ENCODE measurements at regions not wholly inside any gene's neighbourhood (a gene's known extent, or its start where the extent isn't known, plus 50 kb on each side); places are given as distances from the start of the nearest gene placed in this dataset.
"Not testable (repeated sequence)": the region's sequence is repeated elsewhere in the genome, so short reads cannot be mapped to it uniquely, and the experiment has no call there.

- DNase-seq = no peak
These were observed 141.6 kb upstream of the RIOK3 start for GRCh38 chr18:23311351-23312121.

GRCh38 chr18:23313379-23313778 is 139.7 kb upstream of the RIOK3 start:
- no peak for DNase-seq

- no peak for DNase-seq
These were observed 138.4 kb upstream of the RIOK3 start for GRCh38 chr18:23314672-23315071.

GRCh38 chr18:23316316-23316715 is 136.8 kb upstream of the RIOK3 start:
- no peak for DNase-seq

GRCh38 chr18:23316988-23317387 is 136.1 kb upstream of the RIOK3 start:
- DNase-seq = no peak

GRCh38 chr18:23317975-23318675 is 135.0 kb upstream of the RIOK3 start:
- DNase-seq = no peak

- DNase-seq = no peak
These were observed 132.3 kb upstream of the RIOK3 start for GRCh38 chr18:23320709-23321236.

- DNase-seq = no peak
These were observed 131.1 kb upstream of the RIOK3 start for GRCh38 chr18:23321996-23322395.

- DNase-seq = no peak
These were observed 128.9 kb upstream of the RIOK3 start for GRCh38 chr18:23324056-23324811.

GRCh38 chr18:23324861-23325260 is 128.2 kb upstream of the RIOK3 start:
- DNase-seq = no peak

- not testable (repeated sequence) for DNase-seq
These were observed 123.4 kb upstream of the RIOK3 start for GRCh38 chr18:23329671-23330070.

- DNase-seq = no peak
These were observed 122.7 kb upstream of the RIOK3 start for GRCh38 chr18:23330423-23330822.

- DNase-seq = no peak
These were observed 121.8 kb upstream of the RIOK3 start for GRCh38 chr18:23331091-23331920.

- DNase-seq = no peak
These were observed 120.7 kb upstream of the RIOK3 start for GRCh38 chr18:23332356-23332755.

- no peak for DNase-seq
These were observed 119.3 kb upstream of the RIOK3 start for GRCh38 chr18:23333827-23334226.

GRCh38 chr18:23334569-23334968 is 118.5 kb upstream of the RIOK3 start:
- DNase-seq = no peak

- no peak for DNase-seq
These were observed 117.0 kb upstream of the RIOK3 start for GRCh38 chr18:23336101-23336500.

- DNase-seq = no peak
These were observed 115.3 kb upstream of the RIOK3 start for GRCh38 chr18:23337599-23338444.

- no peak for DNase-seq
These were observed 112.4 kb upstream of the RIOK3 start for GRCh38 chr18:23340661-23341060.

GRCh38 chr18:23341383-23341782 is 111.7 kb upstream of the RIOK3 start:
- DNase-seq = no peak

- no peak for DNase-seq
These were observed 111.1 kb upstream of the RIOK3 start for GRCh38 chr18:23341983-23342382.

- DNase-seq = no peak
These were observed 110.6 kb upstream of the RIOK3 start for GRCh38 chr18:23342506-23342905.

Data from NCI-H524 treated with DMSO at 0.1 percent for 48 hours (cell line).